Kidney (tissue), 13 donors: ENCODE measurements at regions not wholly inside any gene's neighbourhood (a gene's known extent, or its start where the extent isn't known, plus 50 kb on each side); places are given as distances from the start of the nearest gene placed in this dataset.

Experiments
- DNase-seq, 5 donors: peaks; one replicate each; pipeline ENCODE4 v3.0.0-alpha.2; 2013 to 2020
- FAIRE-seq: peaks from 2 replicates; lab custom pipeline; 2012; peaks lifted over from hg19 to GRCh38; lab: Jason Lieb, UNC
- H3K27ac ChIP-seq, 2 donors: one replicate each; pipeline ENCODE4 v1.7.0; 2013; ENCODE audit warnings: low read depth in 2 of 2, low read length in 2 of 2, inconsistent platforms in 1 of 2
- H3K27me3 ChIP-seq: one replicate; pipeline ENCODE4 v1.7.1; 2013; ENCODE audit warnings: low read length, inconsistent platforms; ENCODE audit not compliant: control insufficient read depth, insufficient read depth
- H3K36me3 ChIP-seq, 3 donors: one replicate each; pipeline versions ENCODE4 v1.7.0 to v1.7.1; 2013; ENCODE audit warnings: low read length in 3 of 3, control low read depth in 1 of 3, inconsistent platforms in 1 of 3; ENCODE audit not compliant: insufficient read depth in 3 of 3, control insufficient read depth in 2 of 3
- H3K4me1 ChIP-seq, 3 donors: one replicate each; pipeline versions ENCODE4 v1.7.0 to v1.7.1; 2013; ENCODE audit warnings: low read length in 3 of 3, inconsistent platforms in 1 of 3, low read depth in 1 of 3; ENCODE audit not compliant: control insufficient read depth in 2 of 3, insufficient read depth in 2 of 3
- H3K4me3 ChIP-seq, 3 donors: one replicate each; pipeline versions ENCODE4 v1.7.0 to v1.8.1; 2013; ENCODE audit warnings: low read length in 3 of 3, control low read depth in 1 of 3, inconsistent platforms in 1 of 3
- H3K9ac ChIP-seq, 3 donors: one replicate each; pipeline versions ENCODE4 v1.7.0 to v1.7.1; 2013; ENCODE audit warnings: low read length in 3 of 3, control low read depth in 1 of 3, inconsistent platforms in 1 of 3
- H3K9me3 ChIP-seq, 3 donors: one replicate each; pipeline versions ENCODE4 v1.7.0 to v1.7.1; 2013; ENCODE audit warnings: low read length in 3 of 3, control low read depth in 1 of 3, inconsistent platforms in 1 of 3; ENCODE audit not compliant: control insufficient read depth in 2 of 3, insufficient read depth in 1 of 3
- CTCF ChIP-seq: IDR thresholded peaks from 3 replicates; pipeline ENCODE4 v1.5.1; 2012; ENCODE audit warnings: mild to moderate bottlenecking, moderate library complexity, borderline replicate concordance; ENCODE audit not compliant: insufficient read depth; ENCODE audit errors: extremely low read depth
- intact Hi-C: fragments of 100-400 bp; cut with DNase I; formaldehyde crosslinking; loops from one replicate; pipeline ENCODE4 v1.11.1; 2022
- donor health status: control.
- donor health status: control.
- donor health status: control.
- donor health status: control.
- donor health status: control.
- donor health status: DM: yes; HTN: yes; CAD: no.
- donor health status: Normal renal cell carcinoma (clear cell type).

- H3K9ac ChIP-seq: no peak overlapping the region
- no peak for TF ChIP-seq CTCF
- intact Hi-C loops: no loop called here
- no peak for DNase-seq
- no peaks in the 10 kb centered on the region for H3K27me3 ChIP-seq
- no peak overlapping the region for H3K4me3 ChIP-seq
- no peaks in the 10 kb centered on the region for H3K36me3 ChIP-seq
- H3K4me1 ChIP-seq: peaks cover 0 to 3% (median 0%) of the 10 kb centered on the region in 3 donors
- peaks cover 2 to 14% (median 5%) of the 10 kb centered on the region in 3 donors for H3K9me3 ChIP-seq
- H3K27ac ChIP-seq: no peak overlapping the region
- FAIRE-seq: no peak
Measured at GRCh38 chr5:124393584-124394379, 352.7 kb downstream of the ZNF608 start.

- H3K27ac ChIP-seq: no peak overlapping the region
- H3K9me3 ChIP-seq: peaks cover 0 to 15% (median 2%) of the 10 kb centered on the region in 3 donors
- no peaks in the 10 kb centered on the region for H3K4me1 ChIP-seq
- H3K4me3 ChIP-seq: no peak overlapping the region
- no peaks in the 10 kb centered on the region for H3K36me3 ChIP-seq
- TF ChIP-seq CTCF: no peak
- DNase-seq: no peak
- intact Hi-C loops: no loop called here
- FAIRE-seq: no peak
- H3K27me3 ChIP-seq: no peaks in the 10 kb centered on the region
- no peak overlapping the region for H3K9ac ChIP-seq
Measured at GRCh38 chr5:124383693-124384092, 362.7 kb downstream of the ZNF608 start.

GRCh38 chr5:124377386-124377785 lies 369.1 kb downstream of the ZNF608 start:
- no peaks in the 10 kb centered on the region for H3K36me3 ChIP-seq
- TF ChIP-seq CTCF: no peak
- no peak overlapping the region for H3K27ac ChIP-seq
- H3K4me1 ChIP-seq: no peaks in the 10 kb centered on the region
- DNase-seq (no peak), FAIRE-seq (no peak)
- H3K9ac ChIP-seq: no peak overlapping the region
- no peaks in the 10 kb centered on the region for H3K27me3 ChIP-seq
- intact Hi-C loops: no loop called here
- no peak overlapping the region for H3K4me3 ChIP-seq
- peaks cover 0 to 2% (median 0%) of the 10 kb centered on the region in 3 donors for H3K9me3 ChIP-seq
